ENCODE measurements at regions not wholly inside any gene's neighbourhood (a gene's known extent, or its start where the extent isn't known, plus 50 kb on each side); places are given as distances from the start of the nearest gene placed in this dataset.

GRCh38 chr4:129346734-129347133 lies 250.8 kb downstream of the C4orf33 start:
- no peak for DNase-seq (ENCODE audit: low read depth)

GRCh38 chr4:129350834-129351721 lies 255.1 kb downstream of the C4orf33 start:
- no peak for DNase-seq (ENCODE audit: low read depth)

- DNase-seq (ENCODE audit: low read depth) = no peak
These were observed 256.5 kb downstream of the C4orf33 start for GRCh38 chr4:129352480-129352879.

- no peak for DNase-seq (ENCODE audit: low read depth)
These were observed 257.5 kb downstream of the C4orf33 start for GRCh38 chr4:129353490-129353889.

- DNase-seq (ENCODE audit: low read depth) = no peak
These were observed 259.1 kb downstream of the C4orf33 start for GRCh38 chr4:129355031-129355430.

- DNase-seq (ENCODE audit: low read depth) = no peak
These were observed 259.6 kb downstream of the C4orf33 start for GRCh38 chr4:129355516-129355915.

GRCh38 chr4:129358571-129358970 lies 262.6 kb downstream of the C4orf33 start:
- DNase-seq (ENCODE audit: low read depth) = peak; percentile 66

GRCh38 chr4:129359461-129359860 lies 263.5 kb downstream of the C4orf33 start:
- DNase-seq (ENCODE audit: low read depth) = no peak

GRCh38 chr4:129362691-129363274 lies 266.8 kb downstream of the C4orf33 start:
- DNase-seq (ENCODE audit: low read depth) = peak; percentile 61

- DNase-seq (ENCODE audit: low read depth) = no peak
These were observed 268.9 kb downstream of the C4orf33 start for GRCh38 chr4:129364747-129365452.

GRCh38 chr4:129369361-129370010 lies 273.5 kb downstream of the C4orf33 start:
- DNase-seq (ENCODE audit: low read depth) = no peak

- no peak for DNase-seq (ENCODE audit: low read depth)
These were observed 275.1 kb downstream of the C4orf33 start for GRCh38 chr4:129371065-129371464.

- DNase-seq (ENCODE audit: low read depth) = no peak
These were observed 276.0 kb downstream of the C4orf33 start for GRCh38 chr4:129371926-129372325.

GRCh38 chr4:129377131-129377845 lies 281.3 kb downstream of the C4orf33 start:
- DNase-seq (ENCODE audit: low read depth) = no peak

GRCh38 chr4:129378364-129378763 lies 282.4 kb downstream of the C4orf33 start:
- DNase-seq (ENCODE audit: low read depth) = no peak

- no peak for DNase-seq (ENCODE audit: low read depth)
These were observed 283.5 kb downstream of the C4orf33 start for GRCh38 chr4:129379429-129379828.

GRCh38 chr4:129384974-129385373 lies 289.0 kb downstream of the C4orf33 start:
- DNase-seq (ENCODE audit: low read depth) = no peak

- no peak for DNase-seq (ENCODE audit: low read depth)
These were observed 291.7 kb downstream of the C4orf33 start for GRCh38 chr4:129387666-129388065.

- DNase-seq (ENCODE audit: low read depth) = no peak
These were observed 298.0 kb downstream of the C4orf33 start for GRCh38 chr4:129393976-129394375.

- no peak for DNase-seq (ENCODE audit: low read depth)
These were observed 298.7 kb downstream of the C4orf33 start for GRCh38 chr4:129394635-129395034.

GRCh38 chr4:129403848-129404247 lies 307.9 kb downstream of the C4orf33 start:
- DNase-seq (ENCODE audit: low read depth) = no peak
